Epithelial cell of proximal tubule (primary cell): ENCODE measurements at regions not wholly inside any gene's neighbourhood (a gene's known extent, or its start where the extent isn't known, plus 50 kb on each side); places are given as distances from the start of the nearest gene placed in this dataset.

Experiments
- DNase-seq: peaks from one replicate; pipeline ENCODE4 v3.0.0-alpha.2; 2011; ENCODE audit warnings: low read depth
- H3K4me3 ChIP-seq: 2 replicates; pipeline ENCODE4 v1.5.1; 2011; ENCODE audit warnings: low read depth, mild to moderate bottlenecking, low read length
- TF ChIP-seq, protein P1 (sequence below): conservative IDR thresholded peaks from 2 replicates; pipeline ENCODE4 v1.5.1; 2012; ENCODE audit warnings: low read depth, mild to moderate bottlenecking, low read length

DNA sequence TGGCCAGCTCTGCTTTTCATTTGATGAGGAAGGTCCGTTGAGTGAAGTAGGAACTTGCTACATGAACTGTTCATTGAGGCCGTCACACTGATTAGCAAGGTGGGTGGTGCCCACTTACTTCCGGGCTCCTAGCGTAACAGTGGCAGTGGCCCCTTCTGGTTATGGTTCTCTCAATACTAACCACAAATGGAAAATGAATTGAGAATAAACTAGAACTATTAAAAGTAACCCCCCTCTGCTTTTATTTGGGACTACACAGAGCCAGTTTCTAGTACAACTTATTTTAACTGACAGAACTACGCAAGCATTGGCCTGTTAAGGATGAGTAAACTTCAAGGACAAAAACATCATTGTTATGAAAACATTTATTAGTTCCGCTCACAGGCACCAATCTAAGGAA lies 519.1 kb downstream of the INHBA start:
- TF ChIP-seq, protein P1, sequence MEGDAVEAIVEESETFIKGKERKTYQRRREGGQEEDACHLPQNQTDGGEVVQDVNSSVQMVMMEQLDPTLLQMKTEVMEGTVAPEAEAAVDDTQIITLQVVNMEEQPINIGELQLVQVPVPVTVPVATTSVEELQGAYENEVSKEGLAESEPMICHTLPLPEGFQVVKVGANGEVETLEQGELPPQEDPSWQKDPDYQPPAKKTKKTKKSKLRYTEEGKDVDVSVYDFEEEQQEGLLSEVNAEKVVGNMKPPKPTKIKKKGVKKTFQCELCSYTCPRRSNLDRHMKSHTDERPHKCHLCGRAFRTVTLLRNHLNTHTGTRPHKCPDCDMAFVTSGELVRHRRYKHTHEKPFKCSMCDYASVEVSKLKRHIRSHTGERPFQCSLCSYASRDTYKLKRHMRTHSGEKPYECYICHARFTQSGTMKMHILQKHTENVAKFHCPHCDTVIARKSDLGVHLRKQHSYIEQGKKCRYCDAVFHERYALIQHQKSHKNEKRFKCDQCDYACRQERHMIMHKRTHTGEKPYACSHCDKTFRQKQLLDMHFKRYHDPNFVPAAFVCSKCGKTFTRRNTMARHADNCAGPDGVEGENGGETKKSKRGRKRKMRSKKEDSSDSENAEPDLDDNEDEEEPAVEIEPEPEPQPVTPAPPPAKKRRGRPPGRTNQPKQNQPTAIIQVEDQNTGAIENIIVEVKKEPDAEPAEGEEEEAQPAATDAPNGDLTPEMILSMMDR, result no peak
- H3K4me3 ChIP-seq, result no peak overlapping the region
- no peak for DNase-seq

DNA sequence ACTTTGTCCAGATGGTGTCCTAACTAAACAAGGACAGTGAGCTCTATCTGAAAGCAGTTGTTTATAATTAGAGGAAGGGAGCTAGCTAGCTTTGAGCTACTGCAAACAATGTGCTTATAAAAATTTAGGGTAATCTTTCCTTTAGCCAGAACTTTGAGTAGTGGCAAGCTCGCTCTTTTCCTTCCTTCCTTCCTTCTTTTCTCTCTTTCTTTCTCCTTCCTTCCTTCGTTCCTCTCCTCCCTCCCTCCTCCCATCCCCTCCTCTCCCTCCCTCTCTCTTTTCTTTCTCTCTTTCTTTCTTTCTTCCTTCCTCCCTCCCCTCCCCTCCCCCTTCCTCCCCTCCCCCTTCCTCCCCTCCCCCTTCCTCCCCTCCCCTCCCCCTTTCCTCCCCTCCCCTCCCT lies 520.1 kb downstream of the INHBA start:
- H3K4me3 ChIP-seq, result no peak overlapping the region

DNA sequence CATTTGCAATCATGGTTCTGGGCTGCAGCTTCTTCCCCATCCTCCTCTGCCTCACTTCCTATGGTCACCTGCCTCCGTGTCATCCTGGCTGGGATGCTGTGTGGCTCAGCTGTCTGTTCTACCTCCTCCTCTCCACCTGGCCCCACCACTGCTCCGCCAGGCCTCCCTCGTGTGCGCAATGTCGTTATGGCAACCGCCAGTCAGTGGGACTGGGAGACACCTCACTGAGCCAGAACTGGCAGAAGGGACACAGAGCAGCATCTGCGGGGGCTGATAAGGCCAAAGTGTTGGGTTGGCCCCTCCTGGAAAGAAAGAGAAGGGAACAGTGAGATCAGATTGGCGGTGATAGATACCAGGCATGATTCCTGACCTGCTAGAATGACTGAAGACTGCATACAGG lies 527.5 kb downstream of the INHBA start:
- TF ChIP-seq, protein P1, result no peak
- no peak for DNase-seq
- H3K4me3 ChIP-seq, result no peak overlapping the region

More for the DNA sequence above, 520.1 kb downstream of the INHBA start:
- TF ChIP-seq, protein P1, result no peak
- DNase-seq, result no peak

DNA sequence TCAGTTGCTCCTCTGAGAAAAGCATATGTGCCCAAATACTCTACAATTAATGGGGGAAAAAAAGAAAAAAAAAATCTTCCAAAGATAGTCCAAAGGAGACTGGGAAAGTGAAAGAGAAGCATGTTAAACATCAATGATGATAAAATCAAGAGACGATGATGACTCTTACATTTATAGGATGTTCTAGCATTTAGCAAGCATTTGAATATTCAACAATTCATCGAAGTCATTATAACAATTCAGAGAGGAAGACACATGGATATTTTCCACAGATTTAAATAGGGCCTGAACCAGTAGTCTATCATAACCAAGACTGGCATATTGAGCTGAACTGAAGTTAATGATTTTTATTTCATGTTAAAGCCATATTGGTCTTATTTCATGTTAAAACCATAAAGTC lies 528.4 kb downstream of the INHBA start:
- DNase-seq, result no peak
- no peak overlapping the region for H3K4me3 ChIP-seq
- TF ChIP-seq, protein P1, result no peak

DNA sequence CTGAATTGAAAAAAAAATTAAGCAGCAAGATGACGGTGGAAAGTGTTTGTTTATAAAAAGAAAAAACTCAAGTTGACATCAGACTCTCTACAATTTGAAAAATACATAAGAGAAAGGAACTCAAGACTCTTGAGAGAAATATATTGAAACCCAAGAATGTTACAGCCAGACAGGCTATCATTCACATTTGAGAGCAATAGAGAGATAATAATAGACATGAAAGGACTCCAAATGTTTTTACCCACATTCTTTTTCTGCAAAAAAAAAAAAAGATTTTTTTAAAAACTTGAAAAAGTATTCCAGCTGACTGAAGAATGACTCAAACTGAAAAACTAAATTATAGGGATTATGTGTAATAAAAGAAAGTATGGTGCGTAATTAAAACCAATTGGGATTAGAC lies 532.4 kb downstream of the INHBA start:
- H3K4me3 ChIP-seq, result no peak overlapping the region
- no peak for DNase-seq
- TF ChIP-seq, protein P1, result no peak

DNA sequence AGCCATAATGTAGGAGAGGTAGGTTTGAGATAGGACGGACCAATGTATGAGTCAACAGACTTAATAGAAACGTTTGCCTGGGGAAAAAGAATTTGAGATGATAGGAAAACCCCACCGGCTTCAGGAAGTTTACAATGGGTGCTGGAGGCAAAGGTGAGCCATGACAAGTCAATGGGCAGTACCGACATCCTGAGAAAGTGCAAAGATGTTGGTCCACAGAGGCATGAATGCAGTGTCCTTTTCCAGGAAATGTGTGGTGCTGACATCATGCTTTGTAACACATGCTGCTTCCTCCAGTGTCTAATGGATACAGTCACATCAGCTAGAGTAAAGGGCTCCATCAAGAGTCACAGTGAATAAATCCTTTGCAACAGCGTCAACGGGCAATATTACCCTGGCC lies 533.6 kb downstream of the INHBA start:
- no peak for DNase-seq
- H3K4me3 ChIP-seq, result no peak overlapping the region
- TF ChIP-seq, protein P1, result no peak

DNA sequence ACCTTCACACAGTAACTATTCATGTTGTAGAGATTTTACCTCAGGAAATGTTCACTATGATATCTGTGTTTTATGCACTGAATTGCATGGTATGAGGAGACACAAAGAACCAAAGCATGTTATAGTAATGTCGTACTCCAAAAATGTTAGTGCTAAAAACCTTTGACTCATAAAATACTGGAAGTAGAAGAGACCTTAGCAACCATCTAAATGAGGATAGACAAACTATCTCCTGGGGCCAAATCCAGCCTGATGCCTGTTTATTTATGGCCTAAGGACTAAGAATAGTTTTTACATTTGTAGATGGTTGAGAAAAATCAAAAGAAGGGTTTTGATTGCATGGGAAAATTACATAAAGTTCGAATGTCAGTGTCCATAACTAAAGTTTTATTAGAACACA lies 535.1 kb downstream of the INHBA start:
- TF ChIP-seq, protein P1, result no peak
- H3K4me3 ChIP-seq, result no peak overlapping the region
- DNase-seq, result no peak
